Non-pigmented ciliary epithelial cell (primary cell): ENCODE measurements at regions not wholly inside any gene's neighbourhood (a gene's known extent, or its start where the extent isn't known, plus 50 kb on each side); places are given as distances from the start of the nearest gene placed in this dataset.

Experiments
- DNase-seq: peaks from one replicate; pipeline ENCODE4 v3.0.0-alpha.2; 2010; ENCODE audit warnings: low read depth

- no peak for DNase-seq
These were observed 170.1 kb downstream of the IGLL1 start for GRCh38 chr22:23409976-23410375.

GRCh38 chr22:23408321-23408720, 171.8 kb downstream of the IGLL1 start:
- no peak for DNase-seq

GRCh38 chr22:23405366-23405851, 174.7 kb downstream of the IGLL1 start:
- no peak for DNase-seq

GRCh38 chr22:23404689-23405365, 175.3 kb downstream of the IGLL1 start:
- no peak for DNase-seq

GRCh38 chr22:23403720-23404688, 176.1 kb downstream of the IGLL1 start:
- DNase-seq = no peak

GRCh38 chr22:23403152-23403719, 176.9 kb downstream of the IGLL1 start:
- no peak for DNase-seq

GRCh38 chr22:23402275-23403151, 177.6 kb downstream of the IGLL1 start:
- no peak for DNase-seq

- no peak for DNase-seq
These were observed 178.2 kb downstream of the IGLL1 start for GRCh38 chr22:23401910-23402274.

GRCh38 chr22:23401111-23401909, 178.8 kb downstream of the IGLL1 start:
- DNase-seq = peak; percentile 62

GRCh38 chr22:23400286-23400981, 179.7 kb downstream of the IGLL1 start:
- DNase-seq = no peak

GRCh38 chr22:23399367-23400285, 180.5 kb downstream of the IGLL1 start:
- DNase-seq = no peak

GRCh38 chr22:23398701-23399366, 181.3 kb downstream of the IGLL1 start:
- DNase-seq = no peak

GRCh38 chr22:23397613-23398567, 182.2 kb downstream of the IGLL1 start:
- no peak for DNase-seq

GRCh38 chr22:23397008-23397612, 183.0 kb downstream of the IGLL1 start:
- DNase-seq = no peak

- no peak for DNase-seq
These were observed 183.6 kb downstream of the IGLL1 start for GRCh38 chr22:23396362-23397007.
